Spleen (tissue), 11 donors: ENCODE measurements at regions not wholly inside any gene's neighbourhood (a gene's known extent, or its start where the extent isn't known, plus 50 kb on each side); places are given as distances from the start of the nearest gene placed in this dataset.

Source experiments
- DNase-seq: peaks from one replicate; pipeline ENCODE4 v3.0.0-alpha.2; 2020
- H3K27ac ChIP-seq, 8 donors: fragments of 200-600 bp; sonication (generic) in 7 of 8; 1 replicate in 4 of 8; 2 replicates in 4 of 8; pipeline versions ENCODE4 v1.5.0 to v1.8.0; 2016 to 2021; ENCODE audit warnings: inconsistent platforms in 4 of 8, mild to moderate bottlenecking in 4 of 8, moderate library complexity in 1 of 8
- H3K27me3 ChIP-seq, 7 donors: fragments of 200-600 bp; sonication (generic) in 6 of 7; replicated peaks in 1 of 7; 1 replicate in 4 of 7; 2 replicates in 3 of 7; pipeline versions ENCODE4 v1.5.0 to v1.8.0; 2016 to 2021; ENCODE audit warnings: inconsistent platforms in 3 of 7, mild to moderate bottlenecking in 1 of 7
- H3K36me3 ChIP-seq, 6 donors: fragments of 200-600 bp; sonication (generic) in 5 of 6; 1 replicate in 4 of 6; 2 replicates in 2 of 6; pipeline versions ENCODE4 v1.5.0 to v1.8.0; 2016 to 2021; ENCODE audit warnings: inconsistent platforms in 2 of 6
- H3K4me1 ChIP-seq, 6 donors: fragments of 200-600 bp; sonication (generic) in 5 of 6; 1 replicate in 3 of 6; 2 replicates in 3 of 6; pipeline versions ENCODE4 v1.5.0 to v1.8.0; 2016 to 2021; ENCODE audit warnings: inconsistent platforms in 3 of 6
- H3K4me3 ChIP-seq, 8 donors: fragments of 200-600 bp; sonication (generic) in 7 of 8; 1 replicate in 4 of 8; 2 replicates in 4 of 8; pipeline versions ENCODE4 v1.5.0 to v1.8.0; 2016 to 2021; ENCODE audit warnings: inconsistent platforms in 4 of 8, mild to moderate bottlenecking in 4 of 8, moderate library complexity in 2 of 8
- H3K9me3 ChIP-seq, 8 donors: fragments of 200-600 bp; sonication (generic) in 7 of 8; 1 replicate in 4 of 8; 2 replicates in 4 of 8; pipeline versions ENCODE4 v1.5.0 to v1.8.0; 2016 to 2021; ENCODE audit warnings: inconsistent platforms in 4 of 8
- POLR2A ChIP-seq, 3 donors: fragments of 450-650 bp; IDR thresholded peaks; one replicate each; pipeline ENCODE4 v1.5.1; 2017; ENCODE audit warnings: antibody characterized with exemption in 3 of 3, mild to moderate bottlenecking in 1 of 3
- POLR2AphosphoS5 ChIP-seq, 3 donors: sonication (generic); formaldehyde crosslinking; IDR thresholded peaks; one replicate each; pipeline ENCODE4 v1.5.1; 2017; ENCODE audit warnings: antibody characterized with exemption in 3 of 3
- WGBS, 5 donors: extraction: QIAGEN DNeasy Blood & Tissue Kit in 3 of 5; methylation state at CpG; one replicate each; pipeline versions ENCODE4 v1.1.5 to v1.1.7; 2013 to 2018; 5-methylcytosine and 5-hydroxymethylcytosine counted together
- intact Hi-C: fragments of 100-400 bp; cut with DNase I; formaldehyde crosslinking; loops from one replicate; pipeline ENCODE4 v1.15.0; 2023; ENCODE audit warnings: low total_unique reads
- TF ChIP-seq, protein P1 (sequence below), 11 experiments: fragments of 200-600 bp in 7 of 11; fragments of 450-650 bp in 4 of 11; sonication (generic) in 4 of 11; IDR thresholded peaks in 8 of 11; conservative IDR thresholded peaks in 3 of 11; 1 replicate in 7 of 11; 2 replicates in 4 of 11; pipeline versions ENCODE4 v1.4.0 to v1.8.0; 2016 to 2021; ENCODE audit warnings: antibody characterized with exemption in 11 of 11, inconsistent platforms in 4 of 11, mild to moderate bottlenecking in 1 of 11
- donor health status: healthy with polysubstance abuse.
- donor health status: DM: no; HTN: no; CAD: no; lungs with moderate emphysema.
- donor health status: DM: no; HTN: no; CAD: no.
- donor health status: Bipolar disorder and iron deficiency.
- donor health status: healthy.
- donor health status: DM: no; HTN: no; CAD: no.
- donor health status: DM: yes; HTN: yes; CAD: no.

DNA sequence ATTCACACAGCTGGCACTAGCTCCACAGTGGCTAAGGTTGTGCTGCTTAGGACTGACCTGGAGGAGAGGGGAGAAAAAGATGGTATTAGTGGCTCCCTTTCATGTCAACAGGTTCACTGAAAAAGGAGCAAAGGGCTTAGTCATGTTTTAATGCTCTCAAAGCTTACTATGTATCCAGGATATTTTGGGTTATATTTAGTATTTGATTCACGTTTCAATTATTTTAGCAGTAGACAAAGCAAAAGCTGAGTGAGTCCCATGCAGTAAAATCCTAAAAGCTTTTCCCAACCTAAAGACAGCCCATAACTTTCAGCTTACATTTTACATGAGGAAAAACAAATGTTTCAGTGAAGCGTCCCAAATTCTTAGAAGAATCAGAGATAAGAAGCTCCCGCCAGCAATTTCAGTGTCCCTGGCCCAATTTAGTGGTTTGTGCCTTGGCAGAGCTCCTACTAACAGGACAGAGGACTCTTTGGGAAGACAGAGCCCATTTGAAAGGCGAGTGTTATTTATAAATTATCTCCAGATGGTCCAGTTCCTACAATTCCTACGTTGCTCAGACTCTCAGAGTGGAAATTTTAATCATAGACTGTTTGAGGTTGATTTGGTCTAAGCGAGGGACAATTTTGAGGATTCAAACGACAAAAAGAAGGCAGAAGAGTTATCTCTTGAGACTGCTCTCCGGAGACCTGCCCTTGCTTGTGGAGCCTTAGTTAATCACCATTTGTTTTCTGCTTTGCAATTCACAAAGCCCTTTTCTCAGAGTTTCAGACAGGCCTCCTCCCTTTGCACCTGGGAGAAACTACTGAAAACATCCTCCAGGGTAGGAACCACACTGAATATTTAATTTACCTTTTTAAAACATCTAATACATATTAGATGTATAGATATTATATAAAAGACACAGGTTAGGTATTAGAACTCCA lies 225.0 kb upstream of the ANKRD55 start:
- no peaks in the 10 kb centered on the region for H3K27me3 ChIP-seq
- WGBS, 5 donors: 69 to 85% (median 80%) methylated on average over 8 of the region's 8 CpGs
- H3K4me1 ChIP-seq: no peaks in the 10 kb centered on the region
- H3K27ac ChIP-seq: peak overlapping the region in 1 of 8 donors; percentile 4
- H3K4me3 ChIP-seq: no peak overlapping the region
- no peaks in the 10 kb centered on the region for H3K36me3 ChIP-seq
- TF ChIP-seq POLR2A (IDR thresholded peaks at IDR 0.05): no peak
- TF ChIP-seq POLR2AphosphoS5 (IDR thresholded peaks at IDR 0.05): no peak
- TF ChIP-seq, protein P1, sequence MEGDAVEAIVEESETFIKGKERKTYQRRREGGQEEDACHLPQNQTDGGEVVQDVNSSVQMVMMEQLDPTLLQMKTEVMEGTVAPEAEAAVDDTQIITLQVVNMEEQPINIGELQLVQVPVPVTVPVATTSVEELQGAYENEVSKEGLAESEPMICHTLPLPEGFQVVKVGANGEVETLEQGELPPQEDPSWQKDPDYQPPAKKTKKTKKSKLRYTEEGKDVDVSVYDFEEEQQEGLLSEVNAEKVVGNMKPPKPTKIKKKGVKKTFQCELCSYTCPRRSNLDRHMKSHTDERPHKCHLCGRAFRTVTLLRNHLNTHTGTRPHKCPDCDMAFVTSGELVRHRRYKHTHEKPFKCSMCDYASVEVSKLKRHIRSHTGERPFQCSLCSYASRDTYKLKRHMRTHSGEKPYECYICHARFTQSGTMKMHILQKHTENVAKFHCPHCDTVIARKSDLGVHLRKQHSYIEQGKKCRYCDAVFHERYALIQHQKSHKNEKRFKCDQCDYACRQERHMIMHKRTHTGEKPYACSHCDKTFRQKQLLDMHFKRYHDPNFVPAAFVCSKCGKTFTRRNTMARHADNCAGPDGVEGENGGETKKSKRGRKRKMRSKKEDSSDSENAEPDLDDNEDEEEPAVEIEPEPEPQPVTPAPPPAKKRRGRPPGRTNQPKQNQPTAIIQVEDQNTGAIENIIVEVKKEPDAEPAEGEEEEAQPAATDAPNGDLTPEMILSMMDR (IDR thresholded peaks at IDR 0.05 in 8 of 11, conservative IDR thresholded peaks at IDR 0.05 in 3 of 11): no peak
- no peaks in the 10 kb centered on the region for H3K9me3 ChIP-seq
- no peak for DNase-seq
- intact Hi-C loops: no loop called here

DNA sequence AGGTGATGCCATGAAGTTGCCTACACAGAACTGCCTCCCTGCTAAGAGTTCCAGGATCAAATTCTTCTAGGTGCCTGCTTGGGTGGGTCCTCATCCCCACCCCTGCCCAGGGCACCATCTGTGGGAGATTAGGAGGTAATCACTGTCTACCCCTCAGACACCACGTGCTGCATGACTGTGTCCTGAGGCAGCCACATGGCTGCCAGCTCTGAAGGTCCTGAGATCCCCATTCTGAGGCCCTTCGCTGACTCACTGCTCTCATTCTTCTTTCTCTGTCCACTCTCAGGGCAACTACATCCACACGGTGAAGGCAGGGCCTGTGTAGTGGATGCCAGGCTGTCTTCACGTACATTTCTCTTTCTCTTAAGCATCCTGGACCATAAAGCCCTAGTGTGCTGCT lies 222.9 kb upstream of the ANKRD55 start:
- H3K4me3 ChIP-seq: no peak overlapping the region
- H3K27me3 ChIP-seq: no peaks in the 10 kb centered on the region
- DNase-seq: no peak
- no peak overlapping the region for H3K27ac ChIP-seq
- no peaks in the 10 kb centered on the region for H3K4me1 ChIP-seq
- intact Hi-C loops: no loop called here
- TF ChIP-seq, protein P1 (IDR thresholded peaks at IDR 0.05 in 8 of 11, conservative IDR thresholded peaks at IDR 0.05 in 3 of 11): no peak
- TF ChIP-seq POLR2A (IDR thresholded peaks at IDR 0.05): no peak
- TF ChIP-seq POLR2AphosphoS5 (IDR thresholded peaks at IDR 0.05): no peak
- no peaks in the 10 kb centered on the region for H3K9me3 ChIP-seq
- no peaks in the 10 kb centered on the region for H3K36me3 ChIP-seq
- WGBS, 5 donors: 75 to 94% (median 84%) methylated on average over 4 of the region's 4 CpGs

DNA sequence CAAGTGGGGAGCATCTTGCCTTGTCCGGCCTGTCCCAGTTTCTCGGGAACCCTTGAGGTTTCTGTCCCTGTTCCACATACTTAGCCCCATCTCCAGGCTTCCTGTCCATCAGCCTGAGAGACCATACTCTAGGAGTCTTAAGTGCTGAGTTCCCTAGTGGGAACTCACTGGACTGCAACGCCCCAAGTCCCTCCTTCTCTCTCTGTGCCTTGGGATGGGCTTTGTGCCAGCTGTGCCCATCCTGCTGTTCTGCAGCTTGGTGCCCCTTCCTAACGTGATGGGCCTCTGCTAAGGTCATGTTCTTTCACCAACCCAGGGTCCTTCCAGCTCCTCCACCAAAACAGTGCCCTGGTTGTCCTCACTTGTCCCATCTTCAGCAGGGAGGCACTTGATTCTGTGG lies 222.3 kb upstream of the ANKRD55 start:
- intact Hi-C loops: no loop called here
- no peak for DNase-seq
- no peaks in the 10 kb centered on the region for H3K4me1 ChIP-seq
- H3K27me3 ChIP-seq: no peaks in the 10 kb centered on the region
- WGBS, 5 donors: 81 to 91% (median 88%) methylated on average over 4 of the region's 4 CpGs
- TF ChIP-seq POLR2AphosphoS5 (IDR thresholded peaks at IDR 0.05) (no peak), POLR2A (IDR thresholded peaks at IDR 0.05) (no peak)
- TF ChIP-seq, protein P1 (IDR thresholded peaks at IDR 0.05 in 8 of 11, conservative IDR thresholded peaks at IDR 0.05 in 3 of 11): no peak
- H3K4me3 ChIP-seq: no peak overlapping the region
- no peaks in the 10 kb centered on the region for H3K36me3 ChIP-seq
- H3K27ac ChIP-seq: no peak overlapping the region
- no peaks in the 10 kb centered on the region for H3K9me3 ChIP-seq

DNA sequence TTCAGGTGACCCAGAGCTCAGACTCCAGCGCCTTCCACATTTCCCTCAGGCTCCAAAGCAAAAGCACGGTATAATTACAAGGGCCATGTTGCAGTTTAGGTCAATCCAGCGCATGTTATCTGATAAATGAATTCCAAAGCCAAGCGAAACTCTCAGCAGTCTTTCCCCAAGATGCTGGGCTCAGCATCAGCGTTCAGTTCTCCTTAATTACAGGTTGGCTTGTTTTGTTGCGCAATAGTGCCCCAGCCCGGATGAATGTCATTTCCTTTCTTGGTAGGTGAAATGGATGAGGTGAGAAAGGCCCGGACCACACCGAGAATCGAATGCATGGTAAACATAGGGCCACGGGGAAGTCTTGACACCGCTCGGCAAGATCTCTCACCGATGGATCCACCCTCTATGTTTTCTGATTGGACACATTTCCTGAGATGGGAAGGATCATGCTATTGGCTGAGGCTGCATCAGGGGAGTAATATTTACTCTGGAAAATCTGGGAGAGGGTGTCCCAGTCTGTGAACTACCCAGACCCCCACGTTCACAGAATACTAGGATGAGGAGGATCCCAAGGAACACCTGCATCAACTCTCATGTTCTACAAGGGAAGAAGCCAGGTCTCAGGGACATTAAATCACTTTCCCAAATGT lies 221.2 kb upstream of the ANKRD55 start:
- DNase-seq: no peak
- H3K27ac ChIP-seq: peak overlapping the region in 1 of 8 donors; percentile 25
- no peaks in the 10 kb centered on the region for H3K27me3 ChIP-seq
- no peak overlapping the region for H3K4me3 ChIP-seq
- WGBS, 5 donors: 86 to 95% (median 90%) methylated on average over 15 of the region's 15 CpGs
- intact Hi-C loops: no loop called here
- H3K36me3 ChIP-seq: no peaks in the 10 kb centered on the region
- no peaks in the 10 kb centered on the region for H3K9me3 ChIP-seq
- TF ChIP-seq POLR2AphosphoS5 (IDR thresholded peaks at IDR 0.05): no peak
- no peaks in the 10 kb centered on the region for H3K4me1 ChIP-seq
